Activated CD8-positive, alpha-beta T cell treated with anti-CD3 and anti-CD28 coated beads, Interleukin-2, amount 10 ng/mL, durations not matched to agents 7 days and 5 days (primary cell): ENCODE measurements at regions not wholly inside any gene's neighbourhood (a gene's known extent, or its start where the extent isn't known, plus 50 kb on each side); places are given as distances from the start of the nearest gene placed in this dataset.

Experiments
- ATAC-seq: fragments of 150-1000 bp; cut with Tn5 transposase; one replicate; pipeline ENCODE4 v1.10.0; 2021; ENCODE audit warnings: moderate library complexity
- CTCF ChIA-PET: fragments of 350-600 bp; sonication (Branson Sonifier 250); formaldehyde crosslinking; loops from one replicate; lab custom pipeline; 2021; ENCODE audit warnings: antibody characterized with exemption; lab: Charles Lee
- POLR2A ChIA-PET: fragments of 350-600 bp; sonication (Branson Sonifier 250); formaldehyde crosslinking; loops from one replicate; lab custom pipeline; 2021; ENCODE audit warnings: antibody characterized with exemption; lab: Charles Lee
- DNase-seq: peaks from one replicate; pipeline ENCODE4 v3.0.0-alpha.2; 2020
- H3K27ac Mint-ChIP-seq: one replicate; pipeline ENCODE4 v1.8.0; 2021; ENCODE audit warnings: mild to moderate bottlenecking, mixed read lengths
- H3K27me3 Mint-ChIP-seq: one replicate; pipeline ENCODE4 v1.8.0; 2021; ENCODE audit warnings: low read depth, mixed read lengths
- H3K36me3 Mint-ChIP-seq: one replicate; pipeline ENCODE4 v1.8.0; 2021; ENCODE audit warnings: low read depth, mixed read lengths
- H3K4me1 Mint-ChIP-seq: one replicate; pipeline ENCODE4 v1.8.0; 2021; ENCODE audit warnings: low read depth, mixed read lengths
- H3K4me3 Mint-ChIP-seq: one replicate; pipeline ENCODE4 v1.8.0; 2021; ENCODE audit warnings: mild to moderate bottlenecking, mixed read lengths
- H3K9me3 Mint-ChIP-seq: one replicate; pipeline ENCODE4 v1.8.0; 2022; ENCODE audit warnings: mixed read lengths; ENCODE audit not compliant: insufficient read depth

DNA sequence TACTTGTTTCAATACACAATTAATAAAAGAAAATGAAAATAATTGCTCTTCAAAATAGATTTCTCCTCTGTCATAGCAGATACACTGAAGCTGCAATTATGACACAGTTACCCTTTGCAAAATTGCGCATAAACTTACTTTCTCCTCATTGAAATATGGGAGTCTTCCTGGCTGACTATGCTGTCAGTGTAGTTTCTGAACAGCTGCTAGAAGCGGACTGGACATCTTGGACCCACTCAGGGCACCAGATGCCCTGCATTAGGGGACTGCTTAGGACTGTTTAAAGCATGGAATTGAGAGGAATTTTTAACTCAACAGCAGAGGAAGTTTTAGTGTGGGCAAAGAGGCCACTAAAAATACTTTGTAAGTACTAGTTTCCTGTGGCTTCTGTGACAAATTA, 454.9 kb downstream of the ATP23 start:
- no peaks in the 10 kb centered on the region for H3K9me3 Mint-ChIP-seq
- no peaks in the 10 kb centered on the region for H3K27me3 Mint-ChIP-seq
- ATAC-seq (no peak), DNase-seq (no peak)
- H3K4me1 Mint-ChIP-seq = no peaks in the 10 kb centered on the region
- H3K27ac Mint-ChIP-seq = no peak overlapping the region
- POLR2A ChIA-PET = no interaction called here
- CTCF ChIA-PET = no interaction called here
- no peak overlapping the region for H3K4me3 Mint-ChIP-seq
- H3K36me3 Mint-ChIP-seq = no peaks in the 10 kb centered on the region

DNA sequence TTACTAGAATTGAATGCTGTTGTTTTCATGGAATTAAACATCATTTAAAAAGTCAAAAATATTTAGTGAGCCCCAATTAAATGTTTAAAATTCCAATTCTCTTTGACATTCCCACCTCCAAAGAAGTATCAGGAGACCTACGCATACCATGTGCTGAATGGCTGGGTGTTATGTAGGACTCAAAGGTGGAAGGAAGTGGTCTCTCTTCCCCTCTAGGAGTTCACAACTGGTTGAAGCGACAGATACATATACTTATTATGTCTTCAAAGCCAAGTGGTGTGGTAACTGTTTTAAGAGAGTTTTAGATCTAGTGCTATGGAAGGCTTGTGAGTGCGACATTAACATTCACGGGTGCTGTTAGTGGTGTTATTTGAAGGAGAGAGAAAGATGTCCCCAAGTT, 464.0 kb downstream of the ATP23 start:
- POLR2A ChIA-PET = no interaction called here
- CTCF ChIA-PET = no interaction called here
- no peak overlapping the region for H3K27ac Mint-ChIP-seq
- H3K4me3 Mint-ChIP-seq = no peak overlapping the region
- H3K27me3 Mint-ChIP-seq = no peaks in the 10 kb centered on the region
- H3K9me3 Mint-ChIP-seq = no peaks in the 10 kb centered on the region
- no peak for ATAC-seq
- H3K4me1 Mint-ChIP-seq = no peaks in the 10 kb centered on the region
- DNase-seq = no peak
- H3K36me3 Mint-ChIP-seq = no peaks in the 10 kb centered on the region

DNA sequence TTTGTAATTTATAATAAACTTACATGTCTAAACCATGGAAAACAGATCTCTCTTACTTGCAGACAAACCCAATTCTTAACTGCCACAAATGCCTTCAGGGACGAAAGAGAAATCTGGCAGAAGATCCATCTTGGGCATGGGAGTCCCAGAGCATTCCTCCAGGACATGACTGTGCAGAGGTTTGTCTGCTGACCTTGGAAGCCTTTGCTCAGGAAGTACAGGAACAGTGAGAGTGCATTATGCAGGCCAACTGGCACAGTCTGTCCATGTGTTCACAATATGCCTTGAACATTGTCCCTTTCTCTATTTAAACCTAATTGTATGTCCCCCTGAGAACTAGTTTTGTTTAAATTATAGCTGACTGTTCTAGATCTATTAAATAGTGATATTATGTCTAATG, 467.1 kb downstream of the ATP23 start:
- CTCF ChIA-PET = no interaction called here
- Mint-ChIP-seq H3K27me3 (peaks cover 5% of the 10 kb centered on the region), H3K4me1 (no peaks in the 10 kb centered on the region), H3K9me3 (no peaks in the 10 kb centered on the region), H3K36me3 (no peaks in the 10 kb centered on the region), H3K4me3 (no peak overlapping the region), H3K27ac (no peak overlapping the region)
- DNase-seq = no peak
- no peak for ATAC-seq
- POLR2A ChIA-PET = no interaction called here

DNA sequence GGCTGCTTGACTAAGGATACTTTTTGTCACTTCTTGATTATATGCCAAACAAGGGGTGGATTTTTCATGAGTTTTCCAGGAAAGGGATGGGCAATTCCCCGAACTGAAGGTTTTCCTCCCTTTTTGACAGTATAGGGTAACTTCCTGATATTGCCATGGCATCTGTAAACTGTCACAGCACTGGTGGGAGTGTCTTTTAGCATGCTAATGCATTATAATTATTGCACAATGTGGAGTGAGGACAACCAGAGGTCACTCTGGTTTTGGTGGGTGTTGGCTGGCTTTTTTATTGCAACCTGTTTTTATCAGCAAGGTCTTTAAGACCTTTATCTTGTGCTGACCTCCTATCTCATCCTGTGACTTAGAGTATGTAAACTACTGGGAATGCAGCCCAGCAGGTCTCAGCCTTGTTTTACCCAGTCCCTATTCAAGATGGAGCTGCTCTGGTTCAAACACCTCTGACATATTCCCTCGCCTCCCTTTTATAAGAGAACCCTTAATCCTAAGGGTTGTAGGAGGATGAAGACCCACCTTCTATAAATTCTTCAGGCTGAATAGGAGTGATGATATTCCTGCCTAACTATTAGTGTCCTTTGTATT, 471.2 kb downstream of the ATP23 start:
- no peaks in the 10 kb centered on the region for H3K9me3 Mint-ChIP-seq
- ChIA-PET POLR2A (no interaction called here), CTCF (no interaction called here)
- DNase-seq = no peak
- no peaks in the 10 kb centered on the region for H3K36me3 Mint-ChIP-seq
- H3K27ac Mint-ChIP-seq = no peak overlapping the region
- H3K4me1 Mint-ChIP-seq = no peaks in the 10 kb centered on the region
- ATAC-seq = no peak
- H3K27me3 Mint-ChIP-seq = peaks cover 5% of the 10 kb centered on the region
- no peak overlapping the region for H3K4me3 Mint-ChIP-seq

DNA sequence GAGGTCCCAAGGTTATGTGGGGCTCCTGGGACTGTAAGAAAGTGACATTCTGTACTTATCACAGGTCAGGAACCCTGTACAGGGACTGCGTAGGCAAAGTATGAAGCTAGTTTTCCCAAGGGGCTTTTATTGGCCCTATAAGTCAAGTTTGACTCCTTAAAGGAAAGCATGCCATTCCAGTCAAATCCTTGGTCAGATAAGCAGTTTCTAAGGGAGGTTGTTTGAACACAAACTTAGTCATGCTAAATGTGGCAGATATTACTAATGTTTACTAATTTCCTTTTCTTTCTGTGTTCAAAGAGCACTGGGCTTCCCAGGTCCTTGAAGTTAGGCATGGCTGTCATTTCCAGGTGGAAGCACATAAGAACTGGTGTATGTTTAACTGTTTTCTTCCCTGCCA, 472.4 kb downstream of the ATP23 start:
- CTCF ChIA-PET = no interaction called here
- POLR2A ChIA-PET = no interaction called here
- Mint-ChIP-seq H3K27ac (no peak overlapping the region), H3K9me3 (no peaks in the 10 kb centered on the region), H3K36me3 (no peaks in the 10 kb centered on the region), H3K4me3 (no peak overlapping the region), H3K4me1 (no peaks in the 10 kb centered on the region), H3K27me3 (peaks cover 5% of the 10 kb centered on the region)
- no peak for DNase-seq
- ATAC-seq = no peak

DNA sequence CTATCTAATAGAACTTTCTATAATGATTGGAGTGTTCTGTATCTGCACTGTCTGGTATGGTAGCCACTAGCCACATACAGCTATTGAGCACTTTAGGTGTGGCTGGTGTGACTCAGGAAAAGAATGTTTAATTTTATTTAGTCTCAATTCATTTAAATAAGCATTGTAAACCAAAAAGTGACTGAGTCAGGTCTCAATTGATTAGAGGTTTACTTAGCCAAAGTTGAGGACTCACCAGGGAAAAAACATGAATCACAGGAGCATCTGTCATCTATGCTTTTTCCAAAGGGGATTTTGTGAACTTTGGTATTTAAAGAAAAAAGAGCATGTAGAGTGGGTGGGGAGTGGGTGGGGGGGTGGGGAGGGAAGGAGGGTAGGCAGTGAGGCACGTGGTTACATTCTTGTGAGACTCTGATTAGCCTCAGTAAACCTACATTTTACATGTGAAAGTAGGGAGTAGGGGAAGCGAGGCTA, 473.1 kb downstream of the ATP23 start:
- H3K36me3 Mint-ChIP-seq = no peaks in the 10 kb centered on the region
- CTCF ChIA-PET = no interaction called here
- POLR2A ChIA-PET = no interaction called here

DNA sequence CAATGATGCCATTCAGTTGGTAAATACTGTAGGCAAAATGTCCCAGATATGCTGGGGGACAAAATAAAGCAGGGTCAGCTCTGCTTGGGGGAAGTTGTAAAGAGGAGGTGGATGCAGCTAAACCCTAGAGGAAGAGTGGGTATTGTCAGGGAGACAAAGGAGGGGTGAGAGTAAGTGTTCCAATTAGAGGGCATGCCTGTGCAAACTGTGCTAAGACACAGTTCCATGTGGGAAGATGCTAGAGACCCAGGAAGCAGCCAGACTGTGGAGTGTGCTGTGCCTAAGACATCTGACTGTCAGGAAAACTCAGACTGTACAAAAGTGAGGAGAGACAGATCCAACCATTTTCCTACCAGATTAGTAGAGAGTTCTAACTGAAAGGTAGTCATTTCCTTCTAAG, 474.3 kb downstream of the ATP23 start:
- H3K9me3 Mint-ChIP-seq = no peaks in the 10 kb centered on the region
- DNase-seq (no peak), ATAC-seq (no peak)
- H3K27ac Mint-ChIP-seq = no peak overlapping the region
- no peaks in the 10 kb centered on the region for H3K4me1 Mint-ChIP-seq
- H3K36me3 Mint-ChIP-seq = no peaks in the 10 kb centered on the region
- ChIA-PET CTCF (no interaction called here), POLR2A (no interaction called here)
- H3K27me3 Mint-ChIP-seq = peaks cover 5% of the 10 kb centered on the region
- H3K4me3 Mint-ChIP-seq = no peak overlapping the region

More for the DNA sequence above, 473.1 kb downstream of the ATP23 start:
- no peak overlapping the region for H3K4me3 Mint-ChIP-seq
- no peak overlapping the region for H3K27ac Mint-ChIP-seq
- no peaks in the 10 kb centered on the region for H3K4me1 Mint-ChIP-seq
- peaks cover 5% of the 10 kb centered on the region for H3K27me3 Mint-ChIP-seq
- DNase-seq (no peak), ATAC-seq (no peak)
- no peaks in the 10 kb centered on the region for H3K9me3 Mint-ChIP-seq

DNA sequence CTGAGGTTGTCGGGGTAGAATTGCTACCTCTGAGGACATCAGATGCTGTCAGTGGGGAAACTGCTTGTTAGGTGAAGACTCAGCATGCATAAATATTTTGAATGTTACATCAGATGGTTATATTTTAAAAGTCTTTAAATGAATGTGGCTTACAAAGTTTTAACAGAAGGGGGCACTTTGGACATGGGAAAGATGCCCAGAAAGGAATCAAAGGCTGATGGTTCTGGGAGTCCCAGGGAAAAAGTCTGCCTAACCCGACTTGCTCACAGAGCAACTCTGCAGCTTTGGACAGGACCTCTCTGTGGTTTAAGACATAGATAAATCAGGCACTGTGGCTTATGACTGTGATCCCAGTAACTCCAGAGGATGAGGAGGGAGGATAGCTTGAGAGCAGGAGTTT, 474.9 kb downstream of the ATP23 start:
- no peak for DNase-seq
- Mint-ChIP-seq H3K27ac (no peak overlapping the region), H3K9me3 (no peaks in the 10 kb centered on the region), H3K27me3 (peaks cover 5% of the 10 kb centered on the region), H3K36me3 (no peaks in the 10 kb centered on the region), H3K4me1 (no peaks in the 10 kb centered on the region), H3K4me3 (no peak overlapping the region)
- no peak for ATAC-seq
- ChIA-PET POLR2A (no interaction called here), CTCF (no interaction called here)

DNA sequence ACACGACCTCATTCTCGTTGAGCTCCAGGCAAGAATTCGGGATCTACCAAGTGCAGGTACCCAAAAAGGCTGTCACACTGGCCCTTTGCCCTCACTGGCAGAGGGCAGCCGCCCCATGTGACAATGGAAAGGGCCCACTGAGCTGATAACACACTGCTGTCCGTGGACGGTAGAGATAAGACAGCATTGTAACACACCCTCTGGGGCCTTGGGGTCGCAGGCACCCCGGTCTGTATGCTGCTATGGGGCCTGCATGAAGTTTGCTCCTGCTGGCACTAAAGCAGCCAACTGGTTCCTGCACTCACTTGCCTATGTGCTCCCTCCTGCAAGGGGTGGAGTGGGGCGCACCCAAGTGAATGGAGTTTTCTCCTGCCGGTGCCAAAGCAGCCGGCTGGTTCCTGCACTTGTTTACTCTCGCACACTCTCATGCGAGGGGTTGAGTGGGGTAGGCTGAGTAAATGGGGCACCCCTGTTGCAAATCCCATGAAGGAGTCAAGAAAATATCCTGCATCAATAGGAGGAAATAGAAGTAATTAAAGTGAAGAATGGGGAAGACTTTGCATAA, 477.9 kb downstream of the ATP23 start:
- POLR2A ChIA-PET = no interaction called here
- Mint-ChIP-seq H3K4me3 (no peak overlapping the region), H3K27ac (no peak overlapping the region), H3K36me3 (no peaks in the 10 kb centered on the region), H3K27me3 (peaks cover 6% of the 10 kb centered on the region), H3K4me1 (no peaks in the 10 kb centered on the region), H3K9me3 (no peaks in the 10 kb centered on the region)
- no peak for DNase-seq
- ATAC-seq = no peak
- CTCF ChIA-PET = no interaction called here

DNA sequence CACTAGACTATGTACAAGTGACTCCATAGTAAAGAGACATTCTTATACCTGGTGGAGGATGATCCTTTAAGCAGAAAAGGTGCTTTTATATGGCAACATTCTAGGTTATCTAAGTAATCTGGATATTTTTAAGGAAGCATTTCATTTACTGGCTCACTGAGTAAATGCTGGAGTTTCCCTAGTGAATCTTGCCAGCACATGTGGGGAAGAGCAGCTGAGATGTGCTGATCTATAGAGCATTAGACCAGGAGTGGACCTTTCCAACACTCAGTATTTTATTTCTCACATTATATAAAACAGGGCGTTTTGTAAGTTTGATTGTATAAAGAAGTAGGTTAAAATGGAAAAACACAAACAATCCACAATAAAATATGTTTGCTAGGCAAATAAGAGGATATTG, 478.5 kb downstream of the ATP23 start:
- DNase-seq = no peak
- no peaks in the 10 kb centered on the region for H3K9me3 Mint-ChIP-seq
- no peak overlapping the region for H3K27ac Mint-ChIP-seq
- no peak for ATAC-seq
- ChIA-PET POLR2A (no interaction called here), CTCF (no interaction called here)
- H3K27me3 Mint-ChIP-seq = peaks cover 6% of the 10 kb centered on the region
- H3K4me1 Mint-ChIP-seq = peaks cover 4% of the 10 kb centered on the region
- no peak overlapping the region for H3K4me3 Mint-ChIP-seq
- no peaks in the 10 kb centered on the region for H3K36me3 Mint-ChIP-seq

DNA sequence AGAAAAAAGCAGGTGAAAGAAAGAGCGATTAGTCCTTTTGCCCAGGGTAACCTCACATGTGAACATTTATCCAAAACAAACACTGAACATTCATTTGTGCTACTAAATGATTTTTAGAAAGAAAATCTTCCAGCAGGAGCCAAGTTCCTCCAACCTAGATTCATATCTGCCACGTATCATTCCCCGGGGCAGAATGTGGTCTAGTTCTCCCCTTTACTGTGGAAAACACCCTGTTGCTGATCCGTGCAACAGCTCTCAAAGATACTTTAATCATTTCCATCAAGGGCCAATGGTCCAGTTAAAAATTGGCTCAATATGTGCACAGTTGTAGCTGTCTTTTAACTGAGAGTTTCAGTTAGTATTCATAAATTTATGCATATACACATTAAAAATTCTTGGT, 479.1 kb downstream of the ATP23 start:
- ATAC-seq (no peak), DNase-seq (no peak)
- Mint-ChIP-seq H3K27ac (no peak overlapping the region), H3K9me3 (no peaks in the 10 kb centered on the region), H3K4me3 (no peak overlapping the region), H3K4me1 (peaks cover 10% of the 10 kb centered on the region), H3K27me3 (peaks cover 6% of the 10 kb centered on the region), H3K36me3 (no peaks in the 10 kb centered on the region)
- POLR2A ChIA-PET = no interaction called here
- CTCF ChIA-PET = no interaction called here

DNA sequence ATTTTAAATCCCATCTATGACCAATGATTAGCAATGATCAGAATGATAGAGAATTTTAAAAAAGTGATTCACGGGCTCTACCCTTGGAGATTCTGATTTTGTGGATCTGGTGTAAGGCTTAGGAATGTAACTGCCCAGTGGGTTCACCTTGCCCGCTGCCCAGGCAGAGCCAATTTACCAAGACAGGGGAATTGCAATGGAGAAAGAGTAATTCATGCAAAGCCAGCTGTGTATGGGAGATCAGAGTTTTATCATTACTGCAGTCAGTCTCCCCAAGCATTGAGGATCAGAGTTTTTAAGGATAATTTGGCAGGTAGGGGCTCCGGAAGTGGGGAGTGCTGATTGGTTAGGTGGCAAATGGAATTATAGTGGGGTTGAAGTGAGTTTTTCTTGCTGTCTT, 480.6 kb downstream of the ATP23 start:
- DNase-seq = no peak
- H3K36me3 Mint-ChIP-seq = no peaks in the 10 kb centered on the region
- H3K9me3 Mint-ChIP-seq = no peaks in the 10 kb centered on the region
- no peak overlapping the region for H3K4me3 Mint-ChIP-seq
- peaks cover 6% of the 10 kb centered on the region for H3K27me3 Mint-ChIP-seq
- ChIA-PET CTCF (no interaction called here), POLR2A (no interaction called here)
- H3K27ac Mint-ChIP-seq = no peak overlapping the region
- peaks cover 19% of the 10 kb centered on the region for H3K4me1 Mint-ChIP-seq
- ATAC-seq = no peak
